Nucleus accumbens (tissue), 56 donors: ENCODE measurements at regions not wholly inside any gene's neighbourhood (a gene's known extent, or its start where the extent isn't known, plus 50 kb on each side); places are given as distances from the start of the nearest gene placed in this dataset.

ENCODE experiments used
- DNase-seq, 56 donors: peaks; one replicate each; lab custom pipeline; 2025; lab: John Stamatoyannopoulos, UW

DNA sequence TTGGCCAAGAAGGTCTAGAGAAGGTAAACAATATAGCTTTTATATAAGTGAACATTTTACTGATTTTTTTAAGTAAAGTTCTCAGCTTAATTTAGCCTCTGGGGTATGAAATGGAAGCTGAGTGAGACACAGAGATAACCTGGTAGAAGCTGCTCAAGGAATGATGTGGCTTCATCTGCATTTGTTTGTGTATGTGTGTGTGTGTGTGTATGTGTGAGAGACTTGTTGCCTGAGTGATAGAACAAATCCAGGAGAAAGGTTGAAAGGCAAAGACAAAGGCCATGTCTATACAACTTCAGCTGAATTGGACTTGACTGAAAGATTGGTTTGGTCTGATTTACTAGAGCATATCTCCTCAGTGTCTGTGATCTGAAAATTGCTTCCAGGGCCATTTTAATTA, 63.6 kb downstream of the PCDH7 start:
- DNase-seq, result no peak

DNA sequence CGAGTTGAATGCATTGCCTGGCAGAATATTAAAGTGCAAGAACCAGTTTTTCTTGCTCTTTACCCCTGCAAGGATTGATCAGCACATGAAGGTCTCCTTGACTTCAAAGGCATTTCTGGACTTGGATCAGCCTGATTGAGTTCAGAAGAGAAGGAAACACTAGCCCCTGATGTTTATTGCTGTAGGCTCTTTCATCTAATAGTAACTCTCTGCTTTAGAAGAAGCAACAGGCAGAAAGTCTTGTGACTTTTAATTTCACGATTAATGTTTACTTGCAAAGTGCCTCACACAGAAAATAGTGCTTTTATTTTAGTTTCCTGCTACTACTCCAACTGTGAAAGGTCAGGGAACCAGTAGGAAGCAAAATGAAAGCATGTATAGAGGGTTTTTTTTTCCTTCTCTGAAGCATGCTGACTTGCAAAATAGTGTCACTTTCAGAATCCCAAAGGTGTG, 69.1 kb downstream of the PCDH7 start:
- DNase-seq, result no peak

DNA sequence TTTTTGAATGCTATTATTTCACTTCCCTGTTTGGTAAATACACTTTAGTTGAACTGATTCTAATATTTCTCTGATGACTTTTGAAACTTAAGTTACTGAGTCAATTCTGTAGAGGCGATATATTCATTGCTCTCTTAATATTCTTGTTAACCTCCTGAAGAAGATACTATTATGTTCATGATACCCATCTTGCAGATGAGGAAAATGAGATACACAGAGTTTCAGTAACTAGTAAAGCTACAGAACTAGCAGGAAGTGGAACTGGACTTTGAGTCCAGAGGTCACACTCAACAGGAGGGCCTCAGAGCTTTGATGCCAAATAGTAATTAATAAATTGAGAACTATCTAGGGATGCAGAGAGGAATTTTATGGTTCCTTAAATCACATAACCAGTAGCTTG, 70.0 kb downstream of the PCDH7 start:
- DNase-seq, result no peak

DNA sequence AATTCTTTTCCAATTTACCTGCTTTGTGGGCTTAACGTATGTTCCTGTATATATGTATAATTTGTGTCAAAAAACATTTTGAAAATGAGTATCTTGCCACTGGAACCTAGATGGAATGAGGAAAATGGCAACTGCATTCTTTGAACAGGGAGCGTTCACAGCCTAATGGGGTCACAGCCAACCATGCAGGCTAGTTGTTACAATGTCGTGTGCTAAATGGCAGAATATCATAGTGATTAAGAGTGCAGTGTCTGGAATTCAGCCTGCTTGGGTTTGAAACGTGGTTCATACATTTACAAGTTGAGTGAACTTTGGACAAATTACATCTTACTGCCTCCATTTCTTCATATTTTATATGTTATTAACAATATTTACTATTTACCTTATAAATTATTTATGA, 70.8 kb downstream of the PCDH7 start:
- no peak for DNase-seq

DNA sequence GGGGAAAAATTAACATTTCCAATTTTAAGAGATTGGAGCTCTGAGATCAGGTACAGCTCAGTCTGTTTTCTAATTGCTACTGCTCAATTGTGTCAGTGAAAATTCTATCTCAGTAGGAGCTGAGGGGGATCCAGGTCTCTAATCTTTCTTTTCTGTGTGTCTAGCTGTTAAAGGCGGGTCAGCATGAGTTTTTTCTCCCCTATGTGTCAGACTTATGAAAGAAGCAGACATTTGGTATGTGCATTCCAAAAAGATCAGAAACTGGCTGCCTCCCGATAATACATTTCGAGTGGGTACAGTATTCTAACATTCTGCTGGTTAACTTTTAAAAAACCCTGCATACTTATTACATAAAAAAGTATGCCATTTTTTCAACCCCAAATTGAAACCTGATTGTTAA, 72.4 kb downstream of the PCDH7 start:
- no peak for DNase-seq

DNA sequence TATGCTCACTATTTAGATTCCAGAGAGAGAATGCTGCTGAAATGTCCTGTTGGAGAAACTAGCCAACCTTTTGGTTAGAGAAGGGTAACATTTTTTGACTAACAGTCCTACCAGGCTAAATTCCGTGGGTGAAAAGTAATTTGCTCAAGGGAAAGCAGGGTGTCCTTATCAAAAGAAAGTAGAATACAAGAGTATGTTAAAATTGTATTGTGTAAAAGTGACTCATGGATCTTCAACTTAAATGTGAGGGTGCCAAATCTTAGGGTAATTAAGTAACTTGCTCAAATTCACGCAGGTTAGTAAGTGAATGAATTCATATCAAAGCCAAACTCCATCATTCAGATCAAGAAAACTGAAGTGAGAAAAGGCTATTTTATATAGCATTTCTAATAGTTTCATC, 81.7 kb downstream of the PCDH7 start:
- DNase-seq, result no peak

DNA sequence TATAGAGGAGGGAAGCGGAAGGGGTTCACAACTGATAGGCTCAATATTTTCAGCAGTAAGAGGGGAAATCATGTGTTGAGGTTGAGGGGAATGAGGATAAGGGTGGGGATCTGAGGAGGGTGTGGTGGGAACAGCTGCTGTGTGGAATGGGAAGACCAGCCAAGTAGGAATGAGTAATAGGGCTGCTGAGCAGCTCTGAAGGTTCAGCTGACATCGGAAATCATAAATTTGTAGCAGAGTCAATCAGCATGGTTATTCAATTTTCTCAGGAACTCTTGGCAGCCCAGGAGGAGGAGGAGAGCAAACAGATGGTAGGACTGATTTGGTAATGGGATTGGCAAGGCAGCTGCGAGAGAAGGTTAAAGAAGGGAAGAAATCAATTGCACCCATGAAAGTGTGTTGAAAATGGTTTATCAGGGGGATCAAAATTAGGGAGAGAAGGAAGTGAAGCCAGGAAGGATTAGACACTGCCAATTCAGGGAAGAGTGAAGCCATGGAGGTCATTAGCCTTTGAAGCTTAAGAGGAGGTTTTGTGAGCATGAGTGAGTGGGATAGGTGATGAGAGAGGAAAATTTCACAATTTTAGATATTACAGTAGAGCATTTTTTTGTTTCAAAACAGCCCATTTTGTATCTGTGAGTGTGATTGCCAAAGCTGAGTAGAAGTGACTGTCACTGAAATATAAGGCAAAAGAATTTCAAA, 82.6 kb downstream of the PCDH7 start:
- DNase-seq, result no peak

DNA sequence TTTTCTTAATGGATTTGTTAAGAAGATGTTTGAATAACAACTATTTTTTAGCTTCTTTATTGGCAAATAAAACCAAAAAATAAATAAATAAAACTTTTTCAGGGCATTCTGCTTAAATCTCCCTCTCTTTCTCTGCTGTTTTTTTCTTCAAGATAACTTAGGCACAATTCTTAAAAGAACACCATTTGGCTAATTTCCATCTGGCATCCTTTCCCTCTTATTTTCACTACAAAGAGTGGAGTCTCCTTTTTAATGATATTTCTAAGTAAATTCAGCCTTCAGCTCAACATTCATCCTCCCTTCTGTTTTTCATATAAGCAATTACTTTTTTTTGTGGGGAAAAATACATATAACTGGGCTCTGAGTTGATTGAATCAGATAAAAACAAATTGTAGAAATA, 88.1 kb downstream of the PCDH7 start:
- DNase-seq, result no peak

DNA sequence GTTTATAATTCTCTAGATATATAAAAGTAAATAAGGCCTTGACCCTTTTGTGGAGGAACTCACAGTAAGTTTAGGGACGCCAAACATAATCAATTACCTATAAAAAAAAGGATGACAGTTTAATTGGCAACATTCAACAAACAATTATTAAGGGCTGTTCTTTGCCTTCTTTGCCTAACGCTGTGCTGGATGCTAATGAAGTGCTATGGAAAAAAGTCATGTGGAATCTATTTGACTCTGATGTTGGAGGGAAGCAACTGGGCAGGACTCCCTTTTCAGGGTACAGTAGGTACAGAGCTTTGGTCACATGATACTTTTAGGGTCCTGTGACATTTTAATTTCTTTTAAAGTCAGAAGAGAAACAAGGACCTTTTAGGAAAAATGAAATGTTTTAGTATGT, 91.1 kb downstream of the PCDH7 start:
- no peak for DNase-seq

DNA sequence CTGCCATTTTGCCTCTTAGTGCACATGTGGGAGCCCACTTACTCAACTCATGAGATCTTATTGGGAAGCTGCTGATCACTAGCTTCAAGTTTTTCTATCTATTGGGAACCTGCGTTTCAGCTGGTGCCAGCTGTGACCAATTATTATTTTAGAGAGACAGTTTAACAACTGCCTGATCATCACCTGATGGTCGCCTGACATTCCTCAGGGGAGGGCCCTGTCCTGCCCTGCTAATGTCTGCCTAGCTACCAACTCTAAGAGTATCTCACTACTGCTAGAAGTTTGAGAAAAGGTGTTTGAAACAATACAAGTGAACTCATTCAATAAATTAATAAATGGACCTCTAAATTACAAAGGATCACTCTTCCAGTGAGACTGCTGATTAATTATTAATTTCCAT, 95.5 kb downstream of the PCDH7 start:
- no peak for DNase-seq

DNA sequence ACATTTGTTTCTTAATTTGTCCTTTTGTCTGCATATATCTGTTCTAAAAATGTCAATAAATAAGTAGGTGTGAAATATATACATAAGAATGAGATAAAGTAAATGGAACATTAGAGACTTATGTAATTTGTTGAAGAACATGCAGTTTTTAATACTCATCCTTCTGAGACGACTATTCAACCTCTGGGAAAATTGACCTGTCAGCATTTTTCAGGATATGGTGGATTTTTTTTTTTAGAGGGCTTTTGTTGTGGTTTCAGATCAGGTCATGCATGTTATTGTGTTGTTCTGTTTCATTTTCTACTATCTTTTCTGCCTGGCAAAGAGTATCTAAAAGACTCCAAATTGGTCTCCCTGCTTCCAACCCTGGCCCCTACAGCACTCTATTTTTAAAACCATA, 97.3 kb downstream of the PCDH7 start:
- no peak for DNase-seq

DNA sequence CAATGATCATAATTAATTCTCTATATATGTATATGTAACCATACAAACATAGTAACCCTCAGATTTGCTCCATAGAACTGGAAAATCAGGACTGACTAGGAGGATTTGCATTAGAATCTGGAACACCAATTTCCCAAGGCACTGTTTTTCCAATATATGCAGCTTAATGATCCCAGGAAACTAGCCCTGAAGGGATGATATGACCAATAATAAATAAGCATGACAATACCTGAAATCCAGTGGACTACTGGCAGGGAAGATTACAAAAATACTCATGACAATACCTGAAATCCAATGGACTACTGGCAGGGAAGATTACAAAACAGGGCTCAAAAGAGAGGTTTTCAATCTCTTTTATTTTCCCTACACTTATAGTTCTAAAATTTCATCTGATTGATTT, 98.4 kb downstream of the PCDH7 start:
- no peak for DNase-seq

DNA sequence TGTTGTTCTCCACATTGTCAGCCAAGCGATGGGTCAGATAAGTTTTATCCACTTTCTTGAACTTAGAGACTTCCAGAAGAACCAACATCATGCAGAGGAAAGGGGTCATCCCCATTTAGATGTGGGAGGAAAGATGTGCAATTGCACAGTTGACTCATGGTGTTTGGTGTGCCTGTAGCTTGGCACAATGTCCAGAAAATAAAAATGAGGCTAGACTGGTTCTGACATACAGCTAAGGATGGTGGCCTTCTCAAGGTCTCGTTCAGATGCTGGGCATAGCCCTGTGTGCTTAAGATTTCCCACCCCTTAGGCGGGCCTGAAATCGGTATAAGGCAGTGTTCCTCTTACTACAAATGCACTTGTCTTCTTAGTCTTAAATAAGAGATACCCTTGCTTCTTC, 101.1 kb downstream of the PCDH7 start:
- no peak for DNase-seq

DNA sequence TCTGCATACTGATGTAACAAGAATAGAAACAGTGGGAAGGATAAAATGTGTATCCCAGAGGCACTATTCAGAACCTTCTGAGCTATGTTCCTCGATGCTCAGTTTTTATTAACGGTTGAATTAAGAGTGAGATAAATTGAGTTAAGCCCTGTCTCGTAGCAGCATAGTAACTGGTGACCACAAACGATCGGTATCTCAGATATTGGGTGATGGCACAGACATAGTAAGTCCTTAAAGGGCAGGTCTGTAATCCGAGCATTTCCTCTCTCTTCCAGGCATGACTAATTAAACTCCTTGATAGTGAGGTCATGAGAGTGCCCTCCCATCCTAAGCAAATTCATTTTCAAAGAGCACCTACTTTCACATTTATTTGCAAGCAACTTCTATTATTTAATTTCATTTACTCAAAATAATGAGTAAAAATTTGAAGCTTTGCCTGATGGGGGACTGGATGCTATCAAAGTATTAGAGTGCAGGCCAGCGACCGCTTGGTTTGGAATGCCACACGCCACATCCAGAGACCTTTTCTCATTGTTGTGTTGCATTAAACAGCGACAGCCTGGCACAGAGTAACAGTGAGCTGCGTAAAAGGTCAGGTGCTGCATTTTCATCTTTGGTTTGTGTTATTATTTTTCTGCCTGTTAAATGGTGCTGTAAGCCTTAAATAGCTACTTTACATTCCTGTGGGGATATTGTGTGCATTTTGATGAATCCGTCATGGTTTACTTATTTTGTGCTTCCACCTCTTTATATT, 101.9 kb downstream of the PCDH7 start:
- no peak for DNase-seq

DNA sequence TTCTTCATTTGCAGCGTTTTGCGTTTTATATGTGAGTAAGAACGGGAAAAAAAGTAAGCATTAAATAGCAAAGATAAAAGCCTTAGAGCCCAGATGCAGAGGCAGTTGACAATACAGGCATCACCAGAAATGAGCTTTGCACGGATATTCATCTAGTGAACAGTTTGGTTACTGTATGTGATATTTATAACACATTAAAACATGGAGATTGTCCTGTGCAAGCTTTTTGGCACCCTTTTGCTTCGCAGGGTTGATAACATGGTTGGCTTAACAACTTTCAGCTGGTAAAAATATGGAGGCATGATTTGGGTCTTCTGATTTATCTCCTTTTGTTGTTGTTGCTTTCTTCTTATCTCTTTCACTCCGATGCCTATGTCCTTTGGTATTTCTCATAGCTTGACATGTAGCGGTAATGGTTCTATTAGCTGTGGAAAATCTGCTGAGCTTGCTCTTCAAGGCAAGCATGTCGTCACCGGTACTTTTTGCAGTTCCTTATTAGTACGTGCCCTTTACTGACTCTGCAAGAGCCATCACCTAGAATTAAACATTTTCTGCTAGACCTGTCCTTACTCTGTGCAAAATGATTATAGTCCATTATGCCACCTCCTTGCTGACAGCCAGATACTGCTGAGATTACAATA, 102.9 kb downstream of the PCDH7 start:
- no peak for DNase-seq

DNA sequence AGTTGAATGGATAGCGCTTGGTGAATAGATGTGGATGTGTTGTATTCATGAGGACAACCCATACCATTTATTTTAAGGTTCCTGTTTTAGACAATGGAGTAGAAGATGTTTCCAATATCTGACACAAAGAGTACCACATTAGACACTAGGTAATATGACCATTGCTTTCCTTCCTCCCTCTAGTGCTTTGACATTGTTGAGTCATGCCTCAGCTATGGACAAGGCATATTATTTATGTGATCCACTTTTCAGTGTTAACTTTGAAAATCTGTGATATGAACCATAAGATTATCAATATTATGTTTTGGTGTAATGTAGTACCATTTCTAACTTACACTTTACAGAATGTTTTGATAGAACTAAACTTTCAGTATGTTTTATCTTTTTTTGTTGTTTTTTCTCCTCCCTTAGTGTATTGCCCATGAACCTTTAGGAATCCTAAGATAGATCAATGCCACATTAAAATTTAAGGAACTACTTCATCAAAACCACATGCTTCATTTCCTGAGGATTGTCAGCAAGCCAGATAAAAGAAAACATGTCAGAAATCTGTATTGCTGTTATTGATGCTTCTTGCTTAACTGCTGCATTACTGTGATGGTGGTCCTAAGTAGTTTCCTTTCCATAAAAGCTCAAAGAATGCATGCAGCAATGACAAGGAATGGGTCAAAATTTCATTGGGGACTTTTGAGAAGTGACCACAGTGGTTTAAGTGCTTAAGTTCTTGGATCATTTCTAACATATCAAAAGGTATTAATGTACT, 105.0 kb downstream of the PCDH7 start:
- no peak for DNase-seq

DNA sequence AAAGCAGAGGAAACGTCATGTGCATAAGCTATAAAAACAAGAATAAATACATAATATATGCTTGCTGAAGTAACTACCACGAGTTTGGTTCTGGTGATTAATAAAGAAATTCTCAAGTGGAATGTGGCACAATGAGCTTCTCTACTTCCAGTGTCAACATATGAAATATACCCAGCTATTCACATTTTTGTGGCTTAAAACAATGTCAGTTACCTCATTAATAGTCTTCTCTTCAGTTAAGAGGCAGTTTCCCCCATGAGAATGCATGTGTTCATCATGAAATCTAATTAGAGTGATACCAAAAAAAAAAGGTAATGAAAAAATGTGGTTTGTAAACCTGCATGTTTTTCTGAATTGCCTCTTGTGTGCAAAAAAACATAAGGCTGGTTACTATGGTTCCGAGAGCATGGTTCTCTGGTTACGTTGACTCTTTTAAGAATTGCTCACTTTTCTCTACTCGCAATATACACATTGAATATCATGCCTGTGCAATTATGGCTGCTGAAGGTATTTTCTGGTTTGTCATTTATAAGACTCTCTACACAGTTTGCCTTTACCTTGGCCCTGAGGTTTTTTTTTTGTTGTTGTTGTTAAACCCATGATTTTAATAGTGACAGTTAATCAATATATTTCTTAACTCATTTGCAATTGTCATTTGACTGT, 108.2 kb downstream of the PCDH7 start:
- DNase-seq, result no peak

DNA sequence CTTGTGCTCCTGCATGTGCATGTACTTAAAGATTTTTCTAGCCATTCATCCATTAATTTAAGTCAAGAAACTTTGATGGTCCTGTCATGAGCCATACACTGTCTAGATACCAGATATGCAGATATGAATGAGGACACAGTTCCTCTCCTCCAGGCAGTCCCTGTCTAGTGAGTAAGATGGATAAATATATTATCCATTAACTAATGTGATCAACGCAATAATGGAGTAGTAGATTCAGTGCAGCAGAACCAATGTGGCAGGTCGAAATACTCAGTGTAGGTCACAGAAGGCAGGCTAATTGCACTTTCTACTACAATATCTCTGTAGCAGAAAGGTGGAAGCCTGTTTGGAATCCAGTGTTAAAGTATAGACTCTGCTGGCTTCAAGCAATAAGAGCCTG, 112.5 kb downstream of the PCDH7 start:
- no peak for DNase-seq

DNA sequence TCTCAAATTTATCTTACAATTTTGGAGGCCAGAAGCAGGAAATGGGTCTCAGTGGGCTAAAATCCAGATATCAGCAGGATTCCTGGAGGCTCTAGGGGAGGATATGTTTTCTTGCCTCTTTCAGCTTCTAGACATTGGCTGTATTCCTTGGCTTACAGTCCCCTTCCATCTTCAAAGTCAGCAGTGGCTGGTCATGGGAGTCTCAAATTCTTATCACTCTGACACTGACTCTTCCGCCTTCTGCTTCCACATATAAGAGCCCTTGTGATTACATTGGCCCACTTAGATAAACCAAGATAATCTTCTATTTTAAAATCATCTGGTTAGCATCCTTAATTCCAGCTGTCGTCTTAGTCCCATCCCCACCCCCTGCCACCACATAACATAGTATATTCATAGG, 113.0 kb downstream of the PCDH7 start:
- no peak for DNase-seq

DNA sequence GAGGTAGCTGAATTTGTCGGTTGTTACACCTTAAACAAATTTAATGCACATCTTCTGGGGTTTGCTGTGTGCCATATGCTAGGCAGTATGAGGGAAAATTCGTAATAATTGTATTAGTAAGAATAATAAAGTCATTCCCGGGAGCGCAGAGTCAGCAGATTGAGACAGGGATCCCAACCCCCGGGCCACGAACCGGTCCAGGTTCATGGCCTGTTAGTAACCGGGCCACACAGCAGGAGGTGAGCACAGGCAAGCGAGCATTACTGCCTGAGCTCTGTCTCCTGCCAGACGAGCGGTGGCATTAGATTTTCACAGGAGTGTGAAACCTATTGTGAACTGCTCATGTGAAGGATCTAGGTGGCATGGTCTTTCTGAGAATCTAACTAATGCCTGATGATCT, 114.9 kb downstream of the PCDH7 start:
- no peak for DNase-seq

DNA sequence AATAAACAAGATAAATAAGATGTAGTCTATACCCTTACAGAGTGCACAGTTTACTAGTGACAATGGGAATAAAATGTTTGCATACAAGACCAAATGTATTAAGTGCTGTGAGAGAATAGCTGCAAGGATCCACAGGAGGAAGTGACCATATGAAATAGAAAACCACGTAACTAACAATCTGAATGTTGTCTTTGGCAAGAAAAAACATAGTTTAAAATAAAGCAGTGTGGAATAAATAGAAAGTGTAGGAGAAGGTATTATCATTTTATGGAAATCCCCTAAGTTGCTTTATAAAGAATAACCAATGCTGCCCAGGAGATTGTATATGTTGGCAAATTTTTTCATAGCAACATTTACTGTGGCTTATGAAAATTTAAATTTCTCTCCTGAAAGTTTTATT, 116.1 kb downstream of the PCDH7 start:
- no peak for DNase-seq
